Erythroblast (primary cell): ENCODE measurements at regions not wholly inside any gene's neighbourhood (a gene's known extent, or its start where the extent isn't known, plus 50 kb on each side); places are given as distances from the start of the nearest gene placed in this dataset.

Source experiments
- GATA1 ChIP-seq: IDR thresholded peaks from 2 replicates; pipeline ENCODE4 v1.6.1; 2011; ENCODE audit warnings: low read depth, mild to moderate bottlenecking, control low read depth, low read length, moderate library complexity
- POLR2A ChIP-seq: IDR thresholded peaks from 2 replicates; pipeline ENCODE4 v1.6.1; 2011; ENCODE audit warnings: mild to moderate bottlenecking, low read length

DNA sequence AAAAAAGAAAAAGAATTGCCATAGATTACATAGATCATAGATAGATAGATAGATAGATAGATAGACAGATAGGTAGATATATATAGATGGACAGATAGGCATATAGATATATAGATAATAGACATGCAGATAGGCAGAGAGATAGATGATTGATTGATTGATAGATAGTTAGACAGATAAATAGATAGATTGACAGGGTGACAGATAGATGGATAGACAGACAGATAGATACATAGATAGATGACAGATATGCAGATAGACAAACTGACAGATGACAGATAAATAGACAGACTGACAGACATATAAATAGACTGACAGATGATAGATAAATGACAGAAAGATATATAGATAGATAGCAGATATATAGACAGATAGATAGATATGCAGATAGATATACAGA is 474.0 kb downstream of the IRS2 start:
- TF ChIP-seq POLR2A (no peak), GATA1 (no peak)
